ENCODE measurements at regions not wholly inside any gene's neighbourhood (a gene's known extent, or its start where the extent isn't known, plus 50 kb on each side); places are given as distances from the start of the nearest gene placed in this dataset.
A peak's percentile ranks its signal among the peaks of the same experiment; 100 is the strongest.

GRCh38 chr12:97275256-97275655 lies 187.3 kb upstream of the RMST start:
- H3K9me3 Mint-ChIP-seq = peaks cover 22% of the 10 kb centered on the region
- H3K27me3 Mint-ChIP-seq (ENCODE audit: low read depth) = peaks cover 15% of the 10 kb centered on the region
- CTCF ChIA-PET = no interaction called here
- TF ChIP-seq ZBTB21 (CRISPR knock-in tag; IDR thresholded peaks at IDR 0.05; ENCODE audit: borderline replicate concordance) (no peak), MYBL2 (CRISPR knock-in tag; IDR thresholded peaks at IDR 0.05) (no peak)
- H3K4me3 Mint-ChIP-seq = peak overlapping the region; percentile 45; the same call in 1 of the 2 replicates
- POLR2A ChIA-PET = no interaction called here
- peaks cover 21% of the 10 kb centered on the region for H3K4me1 Mint-ChIP-seq
- no peak overlapping the region for H3K27ac Mint-ChIP-seq
- DNase-seq (ENCODE audit: low spot score) = peak; percentile 26
- ATAC-seq = peak; percentile 40
- H3K36me3 Mint-ChIP-seq = peaks cover 18% of the 10 kb centered on the region

DNA sequence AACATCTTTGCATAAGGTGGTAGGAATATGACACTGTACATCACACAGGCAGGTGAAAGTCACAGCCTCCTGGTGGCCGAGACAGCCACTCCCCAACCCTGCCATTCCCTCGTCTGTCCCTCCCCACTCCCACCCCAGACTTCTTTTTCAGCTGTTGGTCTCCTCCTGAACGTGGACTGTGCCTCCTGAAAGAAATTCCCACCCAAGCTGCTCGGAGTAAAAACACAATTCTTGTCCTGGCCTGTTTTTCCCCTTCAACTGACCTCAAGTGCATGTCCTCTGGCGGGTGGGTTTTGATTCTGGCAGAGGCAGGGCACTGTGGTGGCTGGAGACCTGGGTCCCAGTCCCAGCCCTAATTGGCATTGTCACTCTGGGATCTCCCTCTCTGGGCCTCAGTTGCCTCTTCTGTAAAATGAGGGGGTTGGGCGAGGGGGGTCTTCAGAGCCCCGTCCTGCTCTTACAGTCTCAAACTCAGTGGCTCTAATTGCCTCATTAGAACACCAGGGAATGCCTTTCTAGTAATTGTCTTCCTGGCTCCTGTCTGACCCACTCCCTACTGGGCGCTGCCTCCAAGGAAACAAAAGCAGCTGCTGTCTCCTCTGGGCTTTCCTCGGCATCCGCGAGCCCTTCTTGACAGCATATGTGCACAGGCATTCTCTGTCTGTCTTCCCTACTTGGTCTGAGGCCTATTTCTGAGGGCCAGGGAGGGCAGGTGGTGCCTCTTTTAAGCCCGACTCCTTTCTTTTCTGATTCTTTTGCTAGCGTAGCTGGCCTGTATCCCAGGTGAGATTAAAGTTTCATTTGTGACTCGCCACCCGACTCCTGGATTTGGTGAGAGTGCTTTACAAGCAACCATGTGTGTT lies 186.6 kb upstream of the RMST start:
- ChIA-PET POLR2A (interaction anchor here (0.6 kb wide), 1 partner anchor 88 kb away, joined by 5 read pairs; no protein-coding TSS in a partner anchor), CTCF (interaction anchor here (0.6 to 2.6 kb wide), 4 partner anchors 33 to 1056 kb away, joined by 3 to 8 read pairs (median 4); no protein-coding TSS in a partner anchor)
- ATAC-seq (peak; percentile 89), DNase-seq (ENCODE audit: low spot score) (peak; percentile 47)
- Mint-ChIP-seq H3K4me3 (peak overlapping the region; percentile 43; the same call in 1 of the 2 replicates), H3K36me3 (peaks cover 13% of the 10 kb centered on the region), H3K27ac (no peak overlapping the region), H3K4me1 (peaks cover 21% of the 10 kb centered on the region), H3K27me3 (ENCODE audit: low read depth) (peaks cover 15% of the 10 kb centered on the region), H3K9me3 (peaks cover 17% of the 10 kb centered on the region)
- no peak for TF ChIP-seq RELA (CRISPR knock-in tag; IDR thresholded peaks at IDR 0.05; ENCODE audit: borderline replicate concordance)

- ATAC-seq (no peak), DNase-seq (ENCODE audit: low spot score) (no peak)
- H3K9me3 Mint-ChIP-seq = peaks cover 15% of the 10 kb centered on the region
- peaks cover 15% of the 10 kb centered on the region for H3K27me3 Mint-ChIP-seq (ENCODE audit: low read depth)
- peaks cover 11% of the 10 kb centered on the region for H3K36me3 Mint-ChIP-seq
- CTCF ChIA-PET = interaction anchor here (1.0 to 2.6 kb wide), 3 partner anchors 32 to 290 kb away, joined by 4 to 8 read pairs (median 5); no protein-coding TSS in a partner anchor
- TF ChIP-seq KAT7 (CRISPR knock-in tag; IDR thresholded peaks at IDR 0.05; ENCODE audit: borderline replicate concordance) = no peak
- no peak for TF ChIP-seq E2F1 (CRISPR knock-in tag; IDR thresholded peaks at IDR 0.05)
- TF ChIP-seq CTCF (IDR thresholded peaks at IDR 0.05) = no peak
- H3K27ac Mint-ChIP-seq = no peak overlapping the region
- H3K4me3 Mint-ChIP-seq = 0 out of 2 replicates have a peak overlapping the region, but pooled peaks have one; percentile 5
- POLR2A ChIA-PET = no interaction called here
- H3K4me1 Mint-ChIP-seq = peaks cover 21% of the 10 kb centered on the region
Observed at GRCh38 chr12:97276661-97277429, 185.8 kb upstream of the RMST start.

GRCh38 chr12:97283297-97283696 lies 179.3 kb upstream of the RMST start:
- ChIA-PET POLR2A (no interaction called here), CTCF (interaction anchor here (0.5 to 1.5 kb wide), 9 partner anchors 16 to 297 kb away, joined by 3 to 9 read pairs (median 3); no protein-coding TSS in a partner anchor)

More at GRCh38 chr12:97283297-97283696, 179.3 kb upstream of the RMST start:
- peaks cover 3% of the 10 kb centered on the region for H3K36me3 Mint-ChIP-seq
- ATAC-seq = peak; percentile 69
- H3K27me3 Mint-ChIP-seq (ENCODE audit: low read depth) = no peaks in the 10 kb centered on the region
- H3K4me3 Mint-ChIP-seq = no peak overlapping the region
- no peaks in the 10 kb centered on the region for H3K4me1 Mint-ChIP-seq
- peak; percentile 60 for DNase-seq (ENCODE audit: low spot score)
- TF ChIP-seq, protein P1, sequence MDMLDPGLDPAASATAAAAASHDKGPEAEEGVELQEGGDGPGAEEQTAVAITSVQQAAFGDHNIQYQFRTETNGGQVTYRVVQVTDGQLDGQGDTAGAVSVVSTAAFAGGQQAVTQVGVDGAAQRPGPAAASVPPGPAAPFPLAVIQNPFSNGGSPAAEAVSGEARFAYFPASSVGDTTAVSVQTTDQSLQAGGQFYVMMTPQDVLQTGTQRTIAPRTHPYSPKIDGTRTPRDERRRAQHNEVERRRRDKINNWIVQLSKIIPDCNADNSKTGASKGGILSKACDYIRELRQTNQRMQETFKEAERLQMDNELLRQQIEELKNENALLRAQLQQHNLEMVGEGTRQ (CRISPR knock-in tag; IDR thresholded peaks at IDR 0.05) = no peak
- TF ChIP-seq, protein P2, sequence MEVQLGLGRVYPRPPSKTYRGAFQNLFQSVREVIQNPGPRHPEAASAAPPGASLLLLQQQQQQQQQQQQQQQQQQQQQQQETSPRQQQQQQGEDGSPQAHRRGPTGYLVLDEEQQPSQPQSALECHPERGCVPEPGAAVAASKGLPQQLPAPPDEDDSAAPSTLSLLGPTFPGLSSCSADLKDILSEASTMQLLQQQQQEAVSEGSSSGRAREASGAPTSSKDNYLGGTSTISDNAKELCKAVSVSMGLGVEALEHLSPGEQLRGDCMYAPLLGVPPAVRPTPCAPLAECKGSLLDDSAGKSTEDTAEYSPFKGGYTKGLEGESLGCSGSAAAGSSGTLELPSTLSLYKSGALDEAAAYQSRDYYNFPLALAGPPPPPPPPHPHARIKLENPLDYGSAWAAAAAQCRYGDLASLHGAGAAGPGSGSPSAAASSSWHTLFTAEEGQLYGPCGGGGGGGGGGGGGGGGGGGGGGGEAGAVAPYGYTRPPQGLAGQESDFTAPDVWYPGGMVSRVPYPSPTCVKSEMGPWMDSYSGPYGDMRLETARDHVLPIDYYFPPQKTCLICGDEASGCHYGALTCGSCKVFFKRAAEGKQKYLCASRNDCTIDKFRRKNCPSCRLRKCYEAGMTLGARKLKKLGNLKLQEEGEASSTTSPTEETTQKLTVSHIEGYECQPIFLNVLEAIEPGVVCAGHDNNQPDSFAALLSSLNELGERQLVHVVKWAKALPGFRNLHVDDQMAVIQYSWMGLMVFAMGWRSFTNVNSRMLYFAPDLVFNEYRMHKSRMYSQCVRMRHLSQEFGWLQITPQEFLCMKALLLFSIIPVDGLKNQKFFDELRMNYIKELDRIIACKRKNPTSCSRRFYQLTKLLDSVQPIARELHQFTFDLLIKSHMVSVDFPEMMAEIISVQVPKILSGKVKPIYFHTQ (CRISPR knock-in tag; IDR thresholded peaks at IDR 0.05) = no peak
- TF ChIP-seq CTCF (IDR thresholded peaks at IDR 0.05) = peak; percentile 72
- no peak for TF ChIP-seq TEAD1 (CRISPR knock-in tag; IDR thresholded peaks at IDR 0.05)
- TF ChIP-seq, protein P3, sequence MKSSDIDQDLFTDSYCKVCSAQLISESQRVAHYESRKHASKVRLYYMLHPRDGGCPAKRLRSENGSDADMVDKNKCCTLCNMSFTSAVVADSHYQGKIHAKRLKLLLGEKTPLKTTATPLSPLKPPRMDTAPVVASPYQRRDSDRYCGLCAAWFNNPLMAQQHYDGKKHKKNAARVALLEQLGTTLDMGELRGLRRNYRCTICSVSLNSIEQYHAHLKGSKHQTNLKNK (CRISPR knock-in tag; IDR thresholded peaks at IDR 0.05) = no peak
- no peak overlapping the region for H3K27ac Mint-ChIP-seq
- no peaks in the 10 kb centered on the region for H3K9me3 Mint-ChIP-seq

Data from WTC11 (cell line).